ENCODE measurements at regions not wholly inside any gene's neighbourhood (a gene's known extent, or its start where the extent isn't known, plus 50 kb on each side); places are given as distances from the start of the nearest gene placed in this dataset.

GRCh38 chr22:25368271-25368670 is 148.8 kb downstream of the CRYBB2 start:
- DNase-seq = no peak

- no peak for DNase-seq
Observed at GRCh38 chr22:25369041-25369440, 149.6 kb downstream of the CRYBB2 start.

GRCh38 chr22:25370322-25370721 is 150.9 kb downstream of the CRYBB2 start:
- no peak for DNase-seq

GRCh38 chr22:25372000-25372595 is 152.7 kb downstream of the CRYBB2 start:
- no peak for DNase-seq

- no peak for DNase-seq
Observed at GRCh38 chr22:25373961-25374360, 154.5 kb downstream of the CRYBB2 start.

GRCh38 chr22:25374869-25375268 is 155.4 kb downstream of the CRYBB2 start:
- DNase-seq = no peak

GRCh38 chr22:25375683-25376082 is 156.2 kb downstream of the CRYBB2 start:
- no peak for DNase-seq

GRCh38 chr22:25377699-25378098 is 158.3 kb downstream of the CRYBB2 start:
- no peak for DNase-seq

GRCh38 chr22:25380122-25380747 is 160.8 kb downstream of the CRYBB2 start:
- no peak for DNase-seq

GRCh38 chr22:25382762-25383161 is 163.3 kb downstream of the CRYBB2 start:
- DNase-seq = no peak

- no peak for DNase-seq
Observed at GRCh38 chr22:25383278-25383820, 163.9 kb downstream of the CRYBB2 start.

GRCh38 chr22:25383892-25384291 is 164.5 kb downstream of the CRYBB2 start:
- DNase-seq = no peak

GRCh38 chr22:25386538-25386884 is 167.1 kb downstream of the CRYBB2 start:
- DNase-seq = no peak

- DNase-seq = no peak
Observed at GRCh38 chr22:25388415-25388814, 169.0 kb downstream of the CRYBB2 start.

GRCh38 chr22:25388866-25389540 is 169.6 kb downstream of the CRYBB2 start:
- no peak for DNase-seq

- DNase-seq = no peak
Observed at GRCh38 chr22:25389541-25389919, 170.1 kb downstream of the CRYBB2 start.

- no peak for DNase-seq
Observed at GRCh38 chr22:25390297-25391240, 171.1 kb downstream of the CRYBB2 start.

GRCh38 chr22:25392584-25392983 is 171.9 kb upstream of the GRK3 start:
- no peak for DNase-seq

- DNase-seq = no peak
Observed at GRCh38 chr22:25393121-25393805, 171.2 kb upstream of the GRK3 start.

- DNase-seq = no peak
Observed at GRCh38 chr22:25395468-25395867, 169.0 kb upstream of the GRK3 start.

- DNase-seq = no peak
Observed at GRCh38 chr22:25395915-25396314, 168.6 kb upstream of the GRK3 start.

GRCh38 chr22:25396615-25397200 is 167.8 kb upstream of the GRK3 start:
- DNase-seq = no peak

Measured in NCI-H2171 (cell line).